Lung (tissue), 11 donors: ENCODE measurements at regions not wholly inside any gene's neighbourhood (a gene's known extent, or its start where the extent isn't known, plus 50 kb on each side); places are given as distances from the start of the nearest gene placed in this dataset.
"Not testable (repeated sequence)": the region's sequence is repeated elsewhere in the genome, so short reads cannot be mapped to it uniquely, and the experiment has no call there.

Experiments
- ATAC-seq: fragments of 200-7000 bp; cut with Tn5 transposase; one replicate; pipeline ENCODE4 v1.9.1; 2020; ENCODE audit warnings: moderate number of reproducible peaks; ENCODE audit not compliant: insufficient read depth, low FRiP score
- DNase-seq, 3 donors: peaks; one replicate each; pipeline ENCODE4 v3.0.0-alpha.2; 2013 to 2017
- H3K27ac ChIP-seq, 2 donors: one replicate each; pipeline ENCODE4 v1.5.1; 2013; ENCODE audit warnings: mild to moderate bottlenecking in 2 of 2, moderate library complexity in 2 of 2, control low read depth in 1 of 2, inconsistent platforms in 1 of 2, low read depth in 1 of 2, low read length in 1 of 2
- H3K27me3 ChIP-seq, 3 donors: one replicate each; pipeline ENCODE4 v1.5.1; 2013; ENCODE audit warnings: low read length in 2 of 3; ENCODE audit not compliant: control insufficient read depth in 3 of 3, insufficient read depth in 3 of 3
- H3K36me3 ChIP-seq, 4 donors: one replicate each; pipeline ENCODE4 v1.5.1; 2013; ENCODE audit warnings: low read length in 4 of 4, mild to moderate bottlenecking in 1 of 4, moderate library complexity in 1 of 4; ENCODE audit not compliant: control insufficient read depth in 4 of 4, insufficient read depth in 4 of 4
- H3K4me1 ChIP-seq, 5 donors: one replicate each; pipeline ENCODE4 v1.5.1; 2013; ENCODE audit warnings: low read length in 5 of 5, mild to moderate bottlenecking in 2 of 5, moderate library complexity in 1 of 5; ENCODE audit not compliant: control insufficient read depth in 5 of 5, insufficient read depth in 5 of 5
- H3K4me3 ChIP-seq: one replicate; pipeline ENCODE4 v1.5.1; 2013; ENCODE audit warnings: mild to moderate bottlenecking, control low read depth, moderate library complexity
- H3K9ac ChIP-seq, 2 donors: one replicate each; pipeline ENCODE4 v1.5.1; 2013; ENCODE audit warnings: low read length in 2 of 2, control low read depth in 1 of 2; ENCODE audit not compliant: insufficient read depth in 1 of 2
- H3K9me3 ChIP-seq, 4 donors: one replicate each; pipeline ENCODE4 v1.5.1; 2013; ENCODE audit warnings: low read length in 3 of 4, mild to moderate bottlenecking in 1 of 4, moderate library complexity in 1 of 4; ENCODE audit not compliant: control insufficient read depth in 4 of 4, insufficient read depth in 3 of 4
- WGBS, 2 donors: extraction: QIAGEN DNeasy Blood & Tissue Kit; methylation state at CpG; one replicate each; pipeline ENCODE4 v1.1.7; 2013; 5-methylcytosine and 5-hydroxymethylcytosine counted together
- TF ChIP-seq, protein P1 (sequence below): IDR thresholded peaks from 2 replicates; pipeline ENCODE4 v1.5.1; 2012; ENCODE audit warnings: mild to moderate bottlenecking; ENCODE audit errors: control extremely low read depth, extremely low read depth
- donor health status: control.
- donor health status: control.
- donor health status: Bipolar disorder and iron deficiency.
- donor health status: healthy.
- donor health status: DM: yes; HTN: yes; CAD: no.

DNA sequence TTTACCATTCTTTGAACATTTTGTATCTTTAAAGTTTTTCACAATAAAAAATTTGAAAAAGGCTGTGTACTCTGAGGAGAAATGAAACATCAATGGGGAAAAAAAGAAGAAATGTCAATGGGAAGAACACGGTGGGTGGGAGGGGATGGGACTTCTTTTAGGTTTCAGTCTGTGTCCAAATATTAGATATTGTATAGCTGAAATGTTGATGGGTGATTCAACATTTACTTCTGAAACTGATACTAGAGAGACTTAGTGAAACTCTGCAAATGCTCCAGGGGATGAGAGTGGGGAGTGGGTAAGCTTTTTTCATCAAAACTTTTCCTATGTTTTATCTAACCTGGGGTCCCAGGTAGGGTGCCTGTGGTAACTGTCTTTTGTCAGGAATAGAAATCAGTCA, 311.9 kb downstream of the MAN2A1 start:
- no peak overlapping the region for H3K9ac ChIP-seq
- WGBS, 2 donors, result 78 to 82% methylated on average over 1 of the region's 1 CpG
- TF ChIP-seq, protein P1, sequence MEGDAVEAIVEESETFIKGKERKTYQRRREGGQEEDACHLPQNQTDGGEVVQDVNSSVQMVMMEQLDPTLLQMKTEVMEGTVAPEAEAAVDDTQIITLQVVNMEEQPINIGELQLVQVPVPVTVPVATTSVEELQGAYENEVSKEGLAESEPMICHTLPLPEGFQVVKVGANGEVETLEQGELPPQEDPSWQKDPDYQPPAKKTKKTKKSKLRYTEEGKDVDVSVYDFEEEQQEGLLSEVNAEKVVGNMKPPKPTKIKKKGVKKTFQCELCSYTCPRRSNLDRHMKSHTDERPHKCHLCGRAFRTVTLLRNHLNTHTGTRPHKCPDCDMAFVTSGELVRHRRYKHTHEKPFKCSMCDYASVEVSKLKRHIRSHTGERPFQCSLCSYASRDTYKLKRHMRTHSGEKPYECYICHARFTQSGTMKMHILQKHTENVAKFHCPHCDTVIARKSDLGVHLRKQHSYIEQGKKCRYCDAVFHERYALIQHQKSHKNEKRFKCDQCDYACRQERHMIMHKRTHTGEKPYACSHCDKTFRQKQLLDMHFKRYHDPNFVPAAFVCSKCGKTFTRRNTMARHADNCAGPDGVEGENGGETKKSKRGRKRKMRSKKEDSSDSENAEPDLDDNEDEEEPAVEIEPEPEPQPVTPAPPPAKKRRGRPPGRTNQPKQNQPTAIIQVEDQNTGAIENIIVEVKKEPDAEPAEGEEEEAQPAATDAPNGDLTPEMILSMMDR, result no peak

DNA sequence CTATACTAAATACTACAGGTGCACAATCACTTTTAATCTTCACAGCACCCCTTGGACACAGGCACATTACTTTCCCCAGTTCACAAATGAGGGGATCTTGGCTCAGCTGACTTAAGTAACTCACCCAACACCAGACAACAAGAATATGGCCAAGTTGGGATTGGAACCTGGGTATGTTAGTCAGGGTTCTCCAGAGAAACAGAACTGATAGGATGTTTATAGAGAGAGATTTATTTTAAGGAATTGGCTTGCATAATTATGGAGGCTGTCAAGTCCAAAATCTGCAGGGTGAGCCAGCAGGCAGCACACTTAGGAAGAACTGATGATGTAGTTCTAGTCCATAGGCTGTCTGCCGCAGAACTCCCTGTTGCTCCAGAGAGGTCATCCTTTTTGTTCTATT, 312.9 kb downstream of the MAN2A1 start:
- no peak for ATAC-seq
- H3K9ac ChIP-seq, result no peak overlapping the region
- H3K36me3 ChIP-seq, result no peaks in the 10 kb centered on the region
- DNase-seq, result no peak
- no peak overlapping the region for H3K4me3 ChIP-seq
- no peaks in the 10 kb centered on the region for H3K9me3 ChIP-seq
- H3K4me1 ChIP-seq, result peaks cover 0 to 3% (median 0%) of the 10 kb centered on the region in 5 donors
- 94 to 100% methylated on average over 1 of the region's 1 CpG for WGBS, 2 donors
- TF ChIP-seq, protein P1, result no peak
- H3K27ac ChIP-seq, result no peak overlapping the region
- H3K27me3 ChIP-seq, result no peaks in the 10 kb centered on the region

More for the DNA sequence above, 311.9 kb downstream of the MAN2A1 start:
- Histone ChIP-seq H3K27ac (no peak overlapping the region), H3K4me3 (no peak overlapping the region), H3K9me3 (no peaks in the 10 kb centered on the region), H3K4me1 (peaks cover 0 to 3% (median 0%) of the 10 kb centered on the region in 5 donors), H3K36me3 (no peaks in the 10 kb centered on the region), H3K27me3 (no peaks in the 10 kb centered on the region)
- no peak for DNase-seq
- no peak for ATAC-seq

DNA sequence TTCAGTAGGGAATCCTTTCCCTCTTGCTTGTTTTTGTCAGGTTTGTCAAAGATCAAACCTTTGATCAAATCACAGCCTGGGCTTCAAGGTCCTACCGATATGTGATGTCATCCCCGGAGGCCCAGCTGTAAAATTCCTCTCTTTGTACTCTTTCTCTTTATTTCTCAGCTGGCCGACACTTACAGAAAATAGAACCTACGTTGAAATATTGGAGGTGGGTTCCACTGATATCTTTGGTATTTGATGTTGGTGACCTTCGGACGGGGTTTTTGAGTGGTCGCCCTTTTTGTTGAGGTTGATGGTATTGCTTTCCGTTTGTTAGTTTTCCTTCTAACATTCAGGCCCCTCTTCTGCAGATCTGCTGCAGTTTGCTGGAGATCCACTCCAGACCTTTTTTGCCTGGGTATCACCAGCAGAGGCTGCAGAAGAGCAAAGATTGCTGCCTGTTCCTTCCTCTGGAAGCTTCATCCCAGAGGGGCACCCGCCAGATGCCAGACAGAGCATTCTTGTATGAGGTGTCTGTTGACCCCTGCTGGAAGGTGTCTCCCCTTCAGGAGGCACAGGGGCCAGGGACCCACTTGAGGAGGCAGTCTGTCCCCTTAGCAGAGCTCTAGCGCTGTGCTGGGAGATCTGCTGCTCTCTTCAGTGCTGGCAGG, 316.3 kb downstream of the MAN2A1 start:
- 88 to 95% methylated on average over 10 of the region's 10 CpGs for WGBS, 2 donors
- not testable (repeated sequence) for H3K9ac ChIP-seq, H3K27me3 ChIP-seq, DNase-seq, H3K4me3 ChIP-seq, H3K9me3 ChIP-seq, ATAC-seq, H3K36me3 ChIP-seq, H3K27ac ChIP-seq, H3K4me1 ChIP-seq

DNA sequence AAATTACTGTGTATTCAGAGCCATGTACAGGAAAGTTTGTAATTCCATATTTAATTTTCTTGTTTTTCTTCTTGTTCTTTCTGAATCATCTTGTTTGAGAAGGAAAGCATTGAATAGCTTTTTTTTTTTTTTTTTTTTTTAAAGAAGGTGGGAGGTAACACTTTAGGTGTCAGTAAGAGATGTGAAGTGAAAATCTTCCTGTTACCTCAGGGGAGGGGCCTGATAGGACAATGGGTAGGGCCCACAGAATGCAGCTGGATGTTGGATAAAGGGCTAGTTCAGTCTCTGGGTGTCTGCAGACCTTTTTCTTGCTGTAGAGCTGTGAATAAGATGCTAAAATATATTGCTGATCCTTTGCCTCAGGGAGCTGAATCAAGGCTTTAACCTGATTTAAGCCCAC, 317.4 kb downstream of the MAN2A1 start:
- Histone ChIP-seq H3K9ac (no peak overlapping the region), H3K36me3 (no peaks in the 10 kb centered on the region), H3K4me3 (no peak overlapping the region), H3K27me3 (no peaks in the 10 kb centered on the region), H3K9me3 (no peaks in the 10 kb centered on the region), H3K4me1 (no peaks in the 10 kb centered on the region), H3K27ac (no peak overlapping the region)
- no peak for ATAC-seq
- no peak for DNase-seq
- TF ChIP-seq, protein P1, result no peak
